Mesothelial cell of epicardium (in vitro differentiated cells): ENCODE measurements at regions not wholly inside any gene's neighbourhood (a gene's known extent, or its start where the extent isn't known, plus 50 kb on each side); places are given as distances from the start of the nearest gene placed in this dataset.

Experiments used
- DNase-seq, 2 experiments: peaks; one replicate each; pipeline ENCODE4 v3.0.0; 2021; ENCODE audit warnings: low spot score in 2 of 2; ENCODE audit not compliant: unreplicated experiment in 2 of 2
- H3K27ac Mint-ChIP-seq: 2 replicates; pipeline ENCODE4 v1.8.0; 2021; ENCODE audit warnings: mixed read lengths
- H3K27me3 Mint-ChIP-seq: 2 replicates; pipeline ENCODE4 v1.8.0; 2021; ENCODE audit warnings: low read depth, mixed read lengths
- H3K36me3 Mint-ChIP-seq: 2 replicates; pipeline ENCODE4 v1.8.0; 2021; ENCODE audit warnings: mixed read lengths
- H3K4me1 Mint-ChIP-seq: 2 replicates; pipeline ENCODE4 v1.8.0; 2021; ENCODE audit warnings: mixed read lengths
- H3K4me3 Mint-ChIP-seq: 2 replicates; pipeline ENCODE4 v1.8.0; 2021; ENCODE audit warnings: mild to moderate bottlenecking, moderate library complexity, mixed read lengths
- H3K9me3 Mint-ChIP-seq: 2 replicates; pipeline ENCODE4 v1.8.0; 2021; ENCODE audit warnings: mixed read lengths
- TF ChIP-seq, protein P1 (sequence below): fragments of 200-600 bp; sonication (generic); IDR thresholded peaks from one replicate; pipeline ENCODE4 v1.5.0; 2021; ENCODE audit warnings: antibody characterized with exemption; ENCODE audit not compliant: unreplicated experiment

- TF ChIP-seq, protein P1, sequence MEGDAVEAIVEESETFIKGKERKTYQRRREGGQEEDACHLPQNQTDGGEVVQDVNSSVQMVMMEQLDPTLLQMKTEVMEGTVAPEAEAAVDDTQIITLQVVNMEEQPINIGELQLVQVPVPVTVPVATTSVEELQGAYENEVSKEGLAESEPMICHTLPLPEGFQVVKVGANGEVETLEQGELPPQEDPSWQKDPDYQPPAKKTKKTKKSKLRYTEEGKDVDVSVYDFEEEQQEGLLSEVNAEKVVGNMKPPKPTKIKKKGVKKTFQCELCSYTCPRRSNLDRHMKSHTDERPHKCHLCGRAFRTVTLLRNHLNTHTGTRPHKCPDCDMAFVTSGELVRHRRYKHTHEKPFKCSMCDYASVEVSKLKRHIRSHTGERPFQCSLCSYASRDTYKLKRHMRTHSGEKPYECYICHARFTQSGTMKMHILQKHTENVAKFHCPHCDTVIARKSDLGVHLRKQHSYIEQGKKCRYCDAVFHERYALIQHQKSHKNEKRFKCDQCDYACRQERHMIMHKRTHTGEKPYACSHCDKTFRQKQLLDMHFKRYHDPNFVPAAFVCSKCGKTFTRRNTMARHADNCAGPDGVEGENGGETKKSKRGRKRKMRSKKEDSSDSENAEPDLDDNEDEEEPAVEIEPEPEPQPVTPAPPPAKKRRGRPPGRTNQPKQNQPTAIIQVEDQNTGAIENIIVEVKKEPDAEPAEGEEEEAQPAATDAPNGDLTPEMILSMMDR: no peak
- Mint-ChIP-seq H3K27me3 (peaks cover 7% of the 10 kb centered on the region), H3K9me3 (no peaks in the 10 kb centered on the region), H3K36me3 (no peaks in the 10 kb centered on the region), H3K27ac (no peak overlapping the region), H3K4me1 (no peaks in the 10 kb centered on the region), H3K4me3 (no peak overlapping the region)
- no peak for DNase-seq
These were observed 509.7 kb downstream of the TCERG1L start for GRCh38 chr10:130801784-130802183.

- DNase-seq: no peak
- TF ChIP-seq, protein P1: no peak
- no peak overlapping the region for H3K4me3 Mint-ChIP-seq
These were observed 509.2 kb downstream of the TCERG1L start for GRCh38 chr10:130802301-130802700.

GRCh38 chr10:130804281-130804680, 507.2 kb downstream of the TCERG1L start:
- no peaks in the 10 kb centered on the region for H3K36me3 Mint-ChIP-seq
- no peaks in the 10 kb centered on the region for H3K9me3 Mint-ChIP-seq
- H3K4me1 Mint-ChIP-seq: no peaks in the 10 kb centered on the region
- DNase-seq: no peak
- TF ChIP-seq, protein P1: no peak
- H3K4me3 Mint-ChIP-seq: no peak overlapping the region
- peaks cover 3% of the 10 kb centered on the region for H3K27me3 Mint-ChIP-seq
- no peak overlapping the region for H3K27ac Mint-ChIP-seq

More at GRCh38 chr10:130802301-130802700, 509.2 kb downstream of the TCERG1L start:
- Mint-ChIP-seq H3K9me3 (no peaks in the 10 kb centered on the region), H3K36me3 (no peaks in the 10 kb centered on the region), H3K27ac (no peak overlapping the region), H3K4me1 (no peaks in the 10 kb centered on the region), H3K27me3 (peaks cover 3% of the 10 kb centered on the region)

DNA sequence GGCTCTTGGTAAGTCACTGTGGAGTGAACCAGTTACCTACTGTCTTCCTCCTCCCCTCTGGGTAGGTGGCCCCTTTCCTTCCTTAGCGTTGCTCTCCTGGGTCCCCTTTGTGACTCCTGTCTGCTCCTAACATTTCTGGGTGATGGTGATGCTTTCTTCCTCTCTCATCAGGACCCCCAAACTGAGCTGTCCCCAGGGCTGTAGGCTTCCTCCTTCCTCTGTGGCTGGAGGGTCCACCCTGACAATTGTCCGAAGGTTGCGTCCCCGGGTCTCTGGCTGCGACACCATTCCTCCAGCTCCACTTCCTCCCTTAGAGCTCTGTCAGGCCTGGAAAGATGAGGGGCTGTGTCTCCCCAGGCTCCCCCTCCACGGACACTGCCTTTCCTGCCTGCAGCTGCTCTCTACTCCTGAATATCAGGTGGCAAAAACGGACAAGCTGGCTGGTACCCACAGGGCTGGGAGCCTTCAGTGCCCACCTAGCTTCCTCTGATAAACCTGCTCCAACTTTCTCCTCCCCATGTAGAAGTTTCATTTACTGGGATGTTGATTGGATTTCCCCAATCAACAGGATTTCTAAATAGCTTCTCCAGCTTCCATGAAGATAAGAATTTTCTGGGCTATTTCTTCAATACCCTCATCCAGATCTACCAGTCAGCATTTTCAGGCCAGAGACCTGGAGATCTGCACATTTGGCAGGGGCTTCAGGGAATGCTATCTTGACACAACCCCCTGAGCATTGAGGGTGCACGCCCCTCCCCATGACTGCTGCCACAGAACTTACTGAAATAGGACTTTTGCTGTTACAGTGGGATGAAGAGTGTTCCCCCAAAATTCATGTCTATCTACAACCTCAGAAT, 506.5 kb downstream of the TCERG1L start:
- Mint-ChIP-seq H3K36me3 (no peaks in the 10 kb centered on the region), H3K4me3 (no peak overlapping the region), H3K9me3 (no peaks in the 10 kb centered on the region), H3K27ac (no peak overlapping the region), H3K27me3 (peaks cover 3% of the 10 kb centered on the region), H3K4me1 (no peaks in the 10 kb centered on the region)
- DNase-seq: no peak
- TF ChIP-seq, protein P1: no peak

DNA sequence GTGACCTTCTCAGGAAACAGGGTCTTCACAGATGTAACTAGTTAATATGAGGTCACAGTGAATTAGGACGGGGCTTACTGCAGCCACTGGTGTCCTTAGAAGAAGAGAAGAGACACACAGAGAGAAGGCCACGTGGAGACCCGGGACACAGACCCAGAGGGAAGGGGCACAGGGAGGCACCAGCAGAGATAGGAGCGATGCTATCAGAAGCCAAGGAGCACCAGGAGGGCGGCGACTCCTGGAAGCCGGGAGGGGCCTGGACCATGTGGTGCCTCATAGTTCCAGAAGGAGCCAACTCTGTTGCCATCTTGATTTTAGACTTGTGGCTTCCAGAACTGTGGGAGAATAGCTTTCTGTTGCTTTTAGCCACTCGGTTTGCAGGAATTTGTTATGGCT, 505.9 kb downstream of the TCERG1L start:
- Mint-ChIP-seq H3K36me3 (no peaks in the 10 kb centered on the region), H3K27ac (no peak overlapping the region), H3K4me1 (no peaks in the 10 kb centered on the region), H3K9me3 (no peaks in the 10 kb centered on the region), H3K27me3 (peaks cover 3% of the 10 kb centered on the region), H3K4me3 (no peak overlapping the region)
- TF ChIP-seq, protein P1: no peak
- peak in 1 of 2 experiments; percentile 17 for DNase-seq
